ENCODE measurements at regions not wholly inside any gene's neighbourhood (a gene's known extent, or its start where the extent isn't known, plus 50 kb on each side); places are given as distances from the start of the nearest gene placed in this dataset.

DNA sequence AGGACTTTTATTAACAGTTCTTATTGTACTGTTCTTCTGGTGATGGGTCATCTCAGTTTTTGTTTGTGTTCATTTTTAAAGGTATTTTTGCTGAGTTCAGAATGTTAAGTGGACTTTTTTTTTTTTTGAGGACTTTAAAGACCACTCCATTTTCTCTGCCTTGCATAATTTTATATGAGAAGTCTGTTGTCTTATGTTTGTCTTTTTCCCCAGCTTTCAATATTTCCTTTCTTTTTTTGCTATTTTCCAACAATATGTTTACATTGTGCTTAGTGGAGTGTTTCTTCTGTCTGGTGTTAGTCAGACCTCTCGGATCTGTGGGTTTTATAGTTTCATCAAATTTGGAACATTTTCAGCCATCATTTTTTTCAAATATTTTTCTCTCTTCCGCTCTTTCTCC lies 290.0 kb upstream of the TNRC6C start:
- no peak for TF ChIP-seq CTCF (IDR thresholded peaks at IDR 0.05; ENCODE audit: extremely low read depth, insufficient read depth, missing control alignments)
- DNase-seq (ENCODE audit: low spot score) = no peak
- in situ Hi-C loops (cut with MboI; ENCODE audit: low pct_unique_long_range_greater_than_20kb, low sequenced_read_pairs, unreplicated experiment) = no loop called here

- no peak for DNase-seq (ENCODE audit: low spot score)
- in situ Hi-C loops (cut with MboI; ENCODE audit: low pct_unique_long_range_greater_than_20kb, low sequenced_read_pairs, unreplicated experiment) = no loop called here
- no peak for TF ChIP-seq CTCF (IDR thresholded peaks at IDR 0.05; ENCODE audit: extremely low read depth, insufficient read depth, missing control alignments)
Measured at GRCh38 chr17:77670173-77670572, 288.3 kb upstream of the TNRC6C start.

DNA sequence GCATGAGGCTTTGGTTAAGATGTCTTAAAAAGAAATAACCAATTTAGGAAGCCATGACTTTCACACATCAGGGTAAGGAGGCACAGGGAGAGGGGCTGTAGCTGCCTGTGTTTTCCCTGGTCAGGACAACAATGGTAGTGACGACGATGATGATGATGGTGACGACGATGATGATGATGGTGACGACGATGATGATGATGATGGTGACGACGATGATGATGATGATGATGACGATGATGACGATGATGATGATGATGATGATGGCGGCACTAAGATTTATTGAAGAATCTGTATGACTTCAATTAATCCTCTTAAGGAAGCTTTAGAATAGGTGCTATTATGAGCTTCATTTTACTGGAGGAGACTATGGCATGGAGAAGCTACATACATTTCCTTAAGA lies 284.1 kb upstream of the TNRC6C start:
- DNase-seq (ENCODE audit: low spot score) = no peak
- no peak for TF ChIP-seq CTCF (IDR thresholded peaks at IDR 0.05; ENCODE audit: extremely low read depth, insufficient read depth, missing control alignments)
- in situ Hi-C loops (cut with MboI; ENCODE audit: low pct_unique_long_range_greater_than_20kb, low sequenced_read_pairs, unreplicated experiment) = no loop called here

- DNase-seq (ENCODE audit: low spot score) = no peak
- TF ChIP-seq CTCF (IDR thresholded peaks at IDR 0.05; ENCODE audit: extremely low read depth, insufficient read depth, missing control alignments) = no peak
- in situ Hi-C loops (cut with MboI; ENCODE audit: low pct_unique_long_range_greater_than_20kb, low sequenced_read_pairs, unreplicated experiment) = no loop called here
Measured at GRCh38 chr17:77675411-77675810, 283.1 kb upstream of the TNRC6C start.

GRCh38 chr17:77675816-77676215 lies 282.7 kb upstream of the TNRC6C start:
- no peak for DNase-seq (ENCODE audit: low spot score)
- TF ChIP-seq CTCF (IDR thresholded peaks at IDR 0.05; ENCODE audit: extremely low read depth, insufficient read depth, missing control alignments) = no peak
- in situ Hi-C loops (cut with MboI; ENCODE audit: low pct_unique_long_range_greater_than_20kb, low sequenced_read_pairs, unreplicated experiment) = no loop called here

- no peak for TF ChIP-seq CTCF (IDR thresholded peaks at IDR 0.05; ENCODE audit: extremely low read depth, insufficient read depth, missing control alignments)
- no peak for DNase-seq (ENCODE audit: low spot score)
- in situ Hi-C loops (cut with MboI; ENCODE audit: low pct_unique_long_range_greater_than_20kb, low sequenced_read_pairs, unreplicated experiment) = no loop called here
Measured at GRCh38 chr17:77676237-77676661, 282.3 kb upstream of the TNRC6C start.

DNA sequence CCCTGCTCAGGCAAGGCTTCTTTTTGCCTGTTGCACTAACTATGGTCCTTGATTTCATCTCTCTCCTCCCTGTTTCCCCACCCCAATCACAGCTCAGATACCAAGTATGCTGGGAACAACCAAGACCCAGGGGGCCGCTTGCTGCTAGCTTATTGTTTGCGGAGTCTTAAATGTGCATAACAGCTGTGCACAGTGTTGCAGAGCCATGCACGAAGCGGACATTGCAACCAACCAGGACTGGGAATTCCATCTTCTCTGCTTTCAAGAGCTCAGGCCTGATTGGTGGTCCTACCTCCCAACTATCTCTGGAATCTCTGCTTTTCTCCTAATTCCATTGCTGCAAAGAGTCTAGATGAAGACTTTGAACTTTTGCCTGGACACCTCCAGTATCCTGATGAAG lies 281.3 kb upstream of the TNRC6C start:
- TF ChIP-seq CTCF (IDR thresholded peaks at IDR 0.05; ENCODE audit: extremely low read depth, insufficient read depth, missing control alignments) = no peak
- in situ Hi-C loops (cut with MboI; ENCODE audit: low pct_unique_long_range_greater_than_20kb, low sequenced_read_pairs, unreplicated experiment) = no loop called here
- no peak for DNase-seq (ENCODE audit: low spot score)

All from GM13977 (cell line).